ENCODE measurements at regions not wholly inside any gene's neighbourhood (a gene's known extent, or its start where the extent isn't known, plus 50 kb on each side); places are given as distances from the start of the nearest gene placed in this dataset.

DNA sequence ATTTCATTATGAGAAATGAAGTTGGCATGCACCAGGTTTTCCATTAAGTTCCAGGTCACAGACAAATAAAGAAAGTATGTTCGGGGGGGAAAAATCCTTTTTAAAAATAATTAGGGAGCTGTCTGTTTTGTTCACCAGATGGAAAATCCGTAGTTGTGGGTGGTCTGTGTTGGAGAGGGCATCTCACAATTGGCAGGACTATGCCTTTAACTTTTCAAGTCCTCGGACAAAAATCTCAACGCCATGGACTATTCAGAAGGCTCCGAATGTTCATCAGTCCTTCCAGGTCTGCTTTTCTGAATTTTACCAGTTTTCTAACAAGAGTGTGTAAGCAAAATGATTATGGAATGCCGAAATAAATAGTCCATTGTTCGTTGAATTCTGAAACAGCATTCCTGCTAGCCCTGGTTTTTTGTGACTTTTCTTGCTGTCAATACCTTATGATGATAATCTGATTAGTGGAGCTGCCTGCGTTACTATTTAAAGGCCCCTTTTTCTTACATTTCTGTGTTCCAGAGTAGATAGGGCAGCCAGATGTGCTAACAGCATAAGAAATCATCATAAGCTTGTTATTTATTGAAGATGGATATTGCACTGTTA is 146.9 kb downstream of the TM9SF2 start:
- no peaks in the 10 kb centered on the region for H3K27me3 Mint-ChIP-seq
- no peaks in the 10 kb centered on the region for H3K4me1 Mint-ChIP-seq
- H3K36me3 Mint-ChIP-seq = no peaks in the 10 kb centered on the region
- no peak overlapping the region for H3K4me3 Mint-ChIP-seq
- ATAC-seq = no peak
- H3K9me3 Mint-ChIP-seq = no peaks in the 10 kb centered on the region
- no peak overlapping the region for H3K27ac Mint-ChIP-seq

DNA sequence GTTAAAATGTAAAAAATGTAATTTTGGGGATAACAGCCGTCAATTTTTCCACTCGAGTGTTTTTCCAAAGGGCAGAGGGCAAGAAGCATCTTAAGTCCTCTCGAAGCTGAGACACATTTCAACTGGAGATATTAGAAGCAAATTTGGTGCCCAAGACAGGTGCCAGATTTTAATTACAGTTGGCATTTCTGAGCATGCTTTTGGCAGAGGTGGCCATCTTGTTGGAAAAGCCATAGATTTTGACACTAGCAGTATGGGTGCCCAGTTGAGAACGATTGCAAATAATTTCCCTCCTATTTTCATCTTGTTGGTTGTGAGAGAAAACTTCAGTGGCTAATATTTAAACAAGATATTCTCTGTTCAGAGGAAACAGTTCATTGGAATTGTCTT is 146.3 kb downstream of the TM9SF2 start:
- no peaks in the 10 kb centered on the region for H3K9me3 Mint-ChIP-seq
- H3K4me3 Mint-ChIP-seq = no peak overlapping the region
- no peak for ATAC-seq
- no peak overlapping the region for H3K27ac Mint-ChIP-seq
- no peaks in the 10 kb centered on the region for H3K27me3 Mint-ChIP-seq
- no peaks in the 10 kb centered on the region for H3K4me1 Mint-ChIP-seq
- no peaks in the 10 kb centered on the region for H3K36me3 Mint-ChIP-seq

DNA sequence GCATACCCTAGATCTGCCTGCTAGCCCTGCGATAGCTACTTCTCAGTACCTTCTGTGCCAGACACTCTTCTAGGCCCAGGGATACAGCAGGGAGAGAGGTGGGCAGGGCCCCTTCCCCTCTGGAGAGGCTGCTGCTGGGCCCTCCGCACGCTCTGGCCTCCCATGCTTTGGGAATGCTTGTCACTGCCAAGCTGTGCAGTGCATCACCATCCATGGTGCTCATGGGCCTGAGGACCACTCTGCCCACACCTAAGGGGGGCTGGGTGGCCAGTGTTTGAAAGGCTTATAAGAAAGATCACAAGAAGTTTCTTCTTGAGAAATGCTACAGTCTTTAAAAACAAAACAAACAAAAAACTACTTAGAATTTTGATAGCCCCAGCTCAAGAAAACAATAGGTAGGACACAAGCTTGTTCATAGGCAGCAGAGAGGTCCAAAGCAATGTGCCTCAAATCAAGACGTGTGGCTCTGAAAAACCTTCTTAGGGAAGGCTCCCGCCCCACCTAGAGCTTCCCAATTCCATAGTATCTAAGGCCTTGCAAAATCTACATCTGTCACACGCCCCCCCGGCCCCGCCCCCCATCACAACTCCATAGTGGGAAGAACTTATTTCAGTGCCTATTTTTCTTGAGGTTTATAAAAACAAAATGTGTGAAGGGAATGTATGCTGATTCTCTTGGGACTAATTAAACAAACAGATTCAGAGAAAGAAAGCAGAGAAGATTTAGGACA is 145.8 kb downstream of the TM9SF2 start:
- Mint-ChIP-seq H3K36me3 (no peaks in the 10 kb centered on the region), H3K27ac (no peak overlapping the region), H3K9me3 (no peaks in the 10 kb centered on the region), H3K27me3 (no peaks in the 10 kb centered on the region), H3K4me1 (no peaks in the 10 kb centered on the region), H3K4me3 (no peak overlapping the region)
- ATAC-seq = no peak

DNA sequence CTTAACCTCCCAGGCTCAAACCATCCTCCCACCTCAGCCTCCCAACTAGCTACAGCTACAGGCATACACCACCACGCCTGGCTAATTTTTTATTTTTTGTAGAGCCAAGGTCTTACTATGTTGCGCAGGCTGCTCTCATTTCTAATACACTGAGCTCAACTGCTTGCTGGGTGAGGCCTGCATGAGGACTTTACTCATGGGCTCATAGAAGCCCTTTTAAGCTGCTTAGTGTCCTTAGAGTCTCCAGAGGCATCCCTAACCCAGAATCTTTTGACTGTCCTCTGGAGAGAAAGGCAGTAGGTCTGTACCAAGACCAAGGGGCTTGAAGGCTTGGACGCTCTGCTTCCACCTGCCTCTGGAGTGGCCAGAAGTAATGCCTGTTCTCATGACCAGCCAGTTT is 141.6 kb downstream of the TM9SF2 start:
- H3K9me3 Mint-ChIP-seq = no peaks in the 10 kb centered on the region
- no peak overlapping the region for H3K4me3 Mint-ChIP-seq
- ATAC-seq = no peak
- H3K27ac Mint-ChIP-seq = no peak overlapping the region
- no peaks in the 10 kb centered on the region for H3K36me3 Mint-ChIP-seq
- no peaks in the 10 kb centered on the region for H3K27me3 Mint-ChIP-seq
- H3K4me1 Mint-ChIP-seq = no peaks in the 10 kb centered on the region

DNA sequence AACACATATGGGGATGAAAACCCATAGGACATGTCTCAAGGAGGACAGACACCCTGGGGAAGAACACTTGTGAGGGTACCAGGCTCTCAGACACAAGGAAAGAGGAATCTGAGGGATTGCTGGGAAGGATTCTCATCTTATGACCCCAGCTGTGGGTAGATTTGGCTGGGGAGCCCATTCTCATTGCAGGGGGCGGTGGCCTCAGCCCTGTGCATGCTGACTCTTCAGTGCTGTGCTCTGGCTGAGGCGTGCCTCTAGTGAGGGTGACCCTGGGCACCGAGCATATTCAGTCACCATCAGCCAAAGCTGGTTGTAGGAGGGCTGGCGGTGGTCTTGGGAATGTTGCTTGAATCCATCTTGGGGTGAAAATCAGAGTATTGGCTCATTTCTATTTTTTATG is 140.7 kb downstream of the TM9SF2 start:
- no peak overlapping the region for H3K27ac Mint-ChIP-seq
- no peaks in the 10 kb centered on the region for H3K27me3 Mint-ChIP-seq
- no peaks in the 10 kb centered on the region for H3K36me3 Mint-ChIP-seq
- no peaks in the 10 kb centered on the region for H3K9me3 Mint-ChIP-seq
- no peak for ATAC-seq
- no peak overlapping the region for H3K4me3 Mint-ChIP-seq
- peaks cover 4% of the 10 kb centered on the region for H3K4me1 Mint-ChIP-seq

DNA sequence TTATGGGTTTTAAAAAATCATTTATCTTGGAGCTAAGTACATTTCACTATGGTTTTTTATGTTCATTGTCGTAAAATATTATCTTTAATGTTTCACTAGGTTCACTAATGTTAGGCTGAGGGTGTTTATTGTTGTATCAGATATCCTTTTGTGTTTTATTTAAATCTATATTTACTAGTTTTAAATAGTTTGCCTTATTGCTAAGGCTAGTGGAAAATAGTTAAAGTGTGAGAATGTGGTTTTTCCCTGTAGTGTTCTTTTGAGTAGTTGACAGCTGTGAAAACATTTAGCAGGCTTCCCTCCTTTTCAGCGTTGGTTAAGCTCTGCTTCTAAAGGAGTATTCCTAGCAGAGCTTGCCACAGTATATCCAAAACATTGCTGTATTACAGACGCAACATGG is 139.0 kb downstream of the TM9SF2 start:
- H3K9me3 Mint-ChIP-seq = no peaks in the 10 kb centered on the region
- no peak overlapping the region for H3K27ac Mint-ChIP-seq
- peaks cover 19% of the 10 kb centered on the region for H3K4me1 Mint-ChIP-seq
- H3K27me3 Mint-ChIP-seq = no peaks in the 10 kb centered on the region
- no peaks in the 10 kb centered on the region for H3K36me3 Mint-ChIP-seq
- H3K4me3 Mint-ChIP-seq = no peak overlapping the region
- no peak for ATAC-seq

DNA sequence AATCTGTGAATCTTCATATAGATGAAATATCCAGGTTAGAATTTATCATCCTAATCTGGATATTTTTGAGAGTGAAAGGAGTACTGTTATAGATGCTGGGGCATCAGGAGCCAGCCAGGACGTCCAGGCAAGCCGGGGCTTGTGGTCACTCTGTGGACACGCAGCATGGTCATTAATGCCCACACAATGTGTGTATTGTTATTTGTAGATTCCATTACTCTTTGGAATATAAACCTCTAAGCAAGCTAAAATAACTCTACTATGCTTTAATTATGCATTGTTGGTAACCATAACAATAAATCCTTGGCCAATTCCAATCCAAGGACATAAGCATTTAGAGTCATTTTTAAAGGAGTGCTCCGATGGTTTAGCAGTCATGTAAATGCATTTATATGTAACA is 137.9 kb downstream of the TM9SF2 start:
- H3K9me3 Mint-ChIP-seq = no peaks in the 10 kb centered on the region
- no peak for ATAC-seq
- no peaks in the 10 kb centered on the region for H3K36me3 Mint-ChIP-seq
- no peaks in the 10 kb centered on the region for H3K27me3 Mint-ChIP-seq
- H3K4me3 Mint-ChIP-seq = no peak overlapping the region
- H3K27ac Mint-ChIP-seq = no peak overlapping the region
- H3K4me1 Mint-ChIP-seq = peaks cover 25% of the 10 kb centered on the region

DNA sequence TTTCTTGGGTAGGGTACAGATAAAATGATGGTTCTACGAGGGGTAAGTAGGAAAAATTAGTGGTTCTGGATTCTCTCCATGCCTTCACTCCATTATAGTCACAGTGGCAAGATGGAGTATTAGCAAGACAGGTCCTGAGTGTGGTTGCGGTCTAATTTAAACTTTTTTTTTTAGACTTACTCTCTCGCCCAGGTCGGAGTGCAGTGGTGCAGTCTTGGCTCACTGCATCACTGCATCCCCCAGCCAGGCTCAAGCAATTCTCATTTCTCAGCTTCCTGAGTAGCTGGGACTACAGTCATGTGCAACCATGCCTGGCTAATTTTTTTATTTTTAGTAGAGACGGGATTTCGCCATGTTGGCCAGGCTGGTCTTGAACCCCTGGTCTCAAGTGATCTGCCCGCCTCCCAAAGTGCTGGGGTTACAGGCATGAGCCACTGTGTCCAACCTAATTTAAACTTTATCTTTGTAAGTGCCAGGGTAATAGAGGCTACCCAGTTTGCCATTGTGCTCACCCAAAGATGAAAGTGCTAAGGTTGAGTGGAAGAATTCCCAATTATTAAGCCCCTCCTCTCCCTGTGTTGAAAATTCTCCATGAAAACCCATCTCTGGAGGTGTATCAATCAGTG is 135.6 kb downstream of the TM9SF2 start:
- Mint-ChIP-seq H3K27ac (peak overlapping the region; percentile 58), H3K36me3 (peaks cover 5% of the 10 kb centered on the region), H3K4me1 (peaks cover 25% of the 10 kb centered on the region), H3K9me3 (peaks cover 5% of the 10 kb centered on the region), H3K27me3 (no peaks in the 10 kb centered on the region), H3K4me3 (no peak overlapping the region)
- peak; percentile 77 for ATAC-seq

DNA sequence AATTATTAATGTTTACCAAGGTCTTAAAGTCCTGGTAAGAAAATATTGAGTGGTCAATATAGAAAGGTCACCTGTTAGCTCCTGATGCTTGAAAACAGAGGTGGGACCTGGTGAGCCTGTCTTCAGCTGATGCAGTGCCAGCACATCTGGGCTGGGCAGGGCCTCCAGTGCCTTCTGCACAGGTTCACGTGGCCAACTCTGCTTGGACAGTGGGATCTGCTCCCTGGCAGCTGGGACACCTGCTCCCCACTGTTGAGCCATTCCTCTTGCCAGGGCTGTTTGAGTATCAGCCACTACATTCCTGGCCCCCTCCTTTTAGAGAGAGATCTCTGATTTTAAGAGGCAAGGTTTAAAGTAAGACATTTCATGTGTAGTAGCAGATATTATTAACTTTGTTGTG is 135.0 kb downstream of the TM9SF2 start:
- ATAC-seq = no peak
- Mint-ChIP-seq H3K4me3 (no peak overlapping the region), H3K27ac (peak overlapping the region; percentile 58), H3K4me1 (peaks cover 25% of the 10 kb centered on the region), H3K9me3 (peaks cover 5% of the 10 kb centered on the region), H3K27me3 (no peaks in the 10 kb centered on the region), H3K36me3 (peaks cover 5% of the 10 kb centered on the region)

DNA sequence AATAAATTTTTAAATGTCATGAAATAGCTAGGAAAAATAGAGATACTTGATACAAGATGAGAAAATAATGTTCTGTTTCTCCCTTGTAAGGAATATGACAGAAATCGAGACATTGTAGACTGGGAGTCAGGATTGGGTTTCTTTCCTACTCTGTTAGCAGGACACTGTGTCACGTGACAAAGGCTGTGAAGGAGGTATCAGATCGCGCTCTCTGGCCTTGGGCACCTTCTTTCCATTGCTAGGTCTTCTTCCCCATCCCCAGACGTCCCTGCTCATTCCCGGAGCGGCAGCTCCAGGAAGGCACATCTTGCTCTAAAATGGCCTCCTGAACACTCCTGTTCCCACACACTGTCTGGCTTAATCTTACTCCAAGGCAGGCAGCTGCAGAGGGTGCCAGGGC is 133.4 kb downstream of the TM9SF2 start:
- ATAC-seq = no peak
- H3K27ac Mint-ChIP-seq = no peak overlapping the region
- H3K4me1 Mint-ChIP-seq = peaks cover 25% of the 10 kb centered on the region
- H3K4me3 Mint-ChIP-seq = no peak overlapping the region
- peaks cover 5% of the 10 kb centered on the region for H3K9me3 Mint-ChIP-seq
- no peaks in the 10 kb centered on the region for H3K27me3 Mint-ChIP-seq
- peaks cover 5% of the 10 kb centered on the region for H3K36me3 Mint-ChIP-seq

DNA sequence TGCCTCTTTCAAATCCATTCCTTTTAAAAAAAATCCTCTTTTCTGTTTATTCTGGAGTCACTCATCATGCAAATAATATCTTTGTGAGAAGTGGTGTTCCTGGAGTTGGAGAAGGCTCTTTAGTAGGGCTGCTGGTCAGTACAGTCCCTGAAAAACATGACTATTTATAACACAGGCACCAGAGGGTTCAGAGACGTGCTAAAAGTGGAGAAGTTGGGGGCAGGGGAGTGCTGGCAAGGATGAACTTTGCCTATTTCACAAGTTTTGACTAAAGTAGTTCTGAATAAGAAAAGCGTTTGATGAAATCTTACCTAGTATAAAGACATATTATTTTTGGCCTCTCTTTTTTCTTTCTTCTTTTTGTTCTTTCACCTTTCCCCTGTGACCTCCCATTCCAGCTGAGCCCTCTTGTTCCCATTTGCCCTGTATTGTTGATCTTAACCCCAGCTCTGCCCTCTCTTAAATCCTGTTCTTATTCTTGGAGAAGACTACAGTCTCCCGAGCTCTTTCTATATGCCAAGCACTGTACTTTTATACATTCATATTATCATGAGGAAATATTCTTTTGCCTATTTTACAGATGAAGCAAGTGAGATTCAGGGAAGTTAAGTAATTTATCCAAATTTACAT is 129.1 kb downstream of the TM9SF2 start:
- peaks cover 20% of the 10 kb centered on the region for H3K4me1 Mint-ChIP-seq
- H3K4me3 Mint-ChIP-seq = no peak overlapping the region
- peaks cover 10% of the 10 kb centered on the region for H3K36me3 Mint-ChIP-seq
- H3K27me3 Mint-ChIP-seq = no peaks in the 10 kb centered on the region
- H3K27ac Mint-ChIP-seq = no peak overlapping the region
- H3K9me3 Mint-ChIP-seq = peaks cover 5% of the 10 kb centered on the region
- no peak for ATAC-seq

DNA sequence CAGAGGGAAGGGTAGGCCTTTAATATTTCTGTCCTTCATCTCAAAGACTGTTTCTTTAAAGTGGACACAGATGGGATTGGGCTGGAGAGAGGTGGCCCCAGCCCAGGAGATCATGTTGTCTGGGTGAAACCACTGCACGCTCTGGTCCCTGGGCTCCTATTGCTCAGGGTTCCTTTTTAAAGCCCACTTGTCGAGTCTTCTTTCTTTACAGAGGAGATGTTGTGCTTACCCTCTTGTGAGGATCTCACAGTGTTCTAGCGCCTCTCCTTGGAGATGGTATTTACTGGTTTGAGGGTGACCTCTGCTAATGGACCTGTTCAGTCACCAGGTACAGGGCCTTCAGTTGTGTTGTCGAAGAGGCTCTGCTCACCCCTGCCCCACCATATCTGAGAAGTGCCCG is 128.4 kb downstream of the TM9SF2 start:
- Mint-ChIP-seq H3K27me3 (no peaks in the 10 kb centered on the region), H3K27ac (no peak overlapping the region), H3K4me1 (peaks cover 13% of the 10 kb centered on the region), H3K36me3 (peaks cover 16% of the 10 kb centered on the region), H3K4me3 (no peak overlapping the region), H3K9me3 (peaks cover 5% of the 10 kb centered on the region)
- ATAC-seq = no peak

DNA sequence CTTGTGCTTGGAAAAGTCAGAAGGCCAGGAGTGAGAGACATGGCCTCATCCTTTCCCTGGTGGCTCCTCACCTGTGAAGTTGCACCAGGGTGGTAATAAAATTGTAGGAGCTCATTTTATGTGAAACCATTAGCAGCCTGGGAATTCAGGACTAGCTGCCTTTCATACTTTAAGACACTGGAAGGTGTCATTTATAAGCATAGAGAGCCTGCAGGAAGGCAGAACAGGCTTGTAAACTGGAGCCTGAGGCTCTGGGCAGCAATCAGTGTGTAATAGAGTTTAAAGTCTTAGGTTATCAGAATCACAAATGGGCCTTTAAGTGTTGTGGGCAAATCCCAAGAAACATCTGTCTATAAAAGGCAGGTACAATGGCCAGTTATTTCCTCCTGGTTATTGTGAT is 127.2 kb downstream of the TM9SF2 start:
- Mint-ChIP-seq H3K27me3 (no peaks in the 10 kb centered on the region), H3K27ac (no peak overlapping the region), H3K9me3 (peaks cover 5% of the 10 kb centered on the region), H3K4me3 (no peak overlapping the region), H3K4me1 (peaks cover 13% of the 10 kb centered on the region), H3K36me3 (peaks cover 16% of the 10 kb centered on the region)
- ATAC-seq = no peak

DNA sequence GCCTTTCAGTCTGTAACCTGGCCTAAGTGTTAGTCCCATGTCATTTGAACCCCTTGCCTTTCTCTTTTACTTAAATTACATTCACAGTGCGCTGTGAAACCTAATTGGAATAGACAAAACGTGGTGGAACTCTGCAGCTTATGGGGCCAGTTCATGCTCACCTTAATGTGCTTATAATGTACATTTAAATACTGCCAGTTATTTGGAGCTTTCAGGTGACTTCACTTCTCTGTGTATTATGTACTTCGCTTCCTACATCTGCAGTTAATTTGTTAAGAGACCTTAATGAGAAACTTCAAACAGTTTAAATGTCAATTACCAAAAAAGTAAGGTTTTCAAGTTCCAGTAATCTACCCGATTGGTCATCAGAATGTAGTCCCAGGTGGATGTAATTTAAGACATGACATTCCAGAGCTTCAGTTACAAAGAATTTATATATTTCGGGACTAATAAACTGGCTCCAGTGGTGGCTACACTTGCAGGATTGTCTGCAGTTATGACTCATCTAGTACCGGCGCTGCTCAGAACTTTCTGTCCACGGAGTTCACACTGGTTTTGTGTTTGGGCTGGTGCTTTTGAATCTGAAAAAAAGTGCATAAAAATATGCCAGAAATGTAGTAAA is 125.3 kb downstream of the TM9SF2 start:
- H3K27me3 Mint-ChIP-seq = no peaks in the 10 kb centered on the region
- H3K36me3 Mint-ChIP-seq = peaks cover 11% of the 10 kb centered on the region
- H3K27ac Mint-ChIP-seq = no peak overlapping the region
- H3K4me3 Mint-ChIP-seq = no peak overlapping the region
- ATAC-seq = no peak
- peaks cover 13% of the 10 kb centered on the region for H3K4me1 Mint-ChIP-seq
- no peaks in the 10 kb centered on the region for H3K9me3 Mint-ChIP-seq

DNA sequence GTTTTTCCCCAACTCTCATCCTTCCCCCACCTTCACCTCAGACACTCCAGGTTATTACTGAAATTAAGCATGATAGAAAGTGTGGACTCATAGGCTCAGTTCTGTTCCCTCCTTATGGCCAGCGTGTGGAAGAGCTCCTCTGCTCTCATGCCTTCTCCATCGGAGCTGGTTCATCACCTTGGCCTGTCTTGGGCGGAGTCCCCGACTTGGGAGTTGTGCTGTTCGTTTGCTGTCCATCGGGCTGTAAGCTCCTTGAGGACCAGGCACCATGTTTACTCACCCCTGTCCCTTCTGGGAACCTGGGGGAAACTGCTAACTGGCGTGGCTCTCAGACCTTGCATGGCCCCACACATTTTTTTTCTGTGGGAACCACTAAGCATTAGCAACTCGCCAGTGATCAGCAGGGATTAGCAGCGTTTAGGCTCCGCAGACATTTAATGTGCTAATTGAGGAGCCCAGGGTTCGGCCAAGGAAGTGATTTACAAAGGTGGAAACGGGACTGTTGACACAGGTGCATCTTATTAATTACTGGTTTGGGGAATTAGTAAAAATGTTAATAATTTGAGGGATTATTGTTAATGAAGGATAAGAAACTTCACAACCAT is 123.8 kb downstream of the TM9SF2 start:
- Mint-ChIP-seq H3K4me1 (peaks cover 13% of the 10 kb centered on the region), H3K9me3 (no peaks in the 10 kb centered on the region), H3K27ac (no peak overlapping the region), H3K36me3 (peaks cover 11% of the 10 kb centered on the region), H3K4me3 (no peak overlapping the region), H3K27me3 (no peaks in the 10 kb centered on the region)
- ATAC-seq = no peak

All from stimulated activated memory B cell treated with anti-CD40 and anti-IgM and Interleukin-4, amounts not matched to agents 10 μg/mL and 1 μg/mL and 100 μg/mL, for 72 hours (primary cell).